HG03039 (cell line): ENCODE measurements at regions not wholly inside any gene's neighbourhood (a gene's known extent, or its start where the extent isn't known, plus 50 kb on each side); places are given as distances from the start of the nearest gene placed in this dataset.
"Not testable (repeated sequence)": the region's sequence is repeated elsewhere in the genome, so short reads cannot be mapped to it uniquely, and the experiment has no call there.

ENCODE experiments used
- ATAC-seq: cut with Tn5 transposase; IDR thresholded peaks from one replicate; pipeline ENCODE4 v1.9.1; 2021; ENCODE audit warnings: mild to moderate bottlenecking, moderate library complexity; ENCODE audit not compliant: unreplicated experiment

GRCh38 chr15:69597061-69597592 lies 144.5 kb downstream of the RPLP1 start:
- no peak for ATAC-seq

GRCh38 chr15:69599271-69599670 lies 146.7 kb downstream of the RPLP1 start:
- no peak for ATAC-seq

GRCh38 chr15:69600556-69601085 lies 148.0 kb downstream of the RPLP1 start:
- ATAC-seq: no peak

- ATAC-seq: no peak
These were observed 149.3 kb downstream of the RPLP1 start for GRCh38 chr15:69601711-69602504.

DNA sequence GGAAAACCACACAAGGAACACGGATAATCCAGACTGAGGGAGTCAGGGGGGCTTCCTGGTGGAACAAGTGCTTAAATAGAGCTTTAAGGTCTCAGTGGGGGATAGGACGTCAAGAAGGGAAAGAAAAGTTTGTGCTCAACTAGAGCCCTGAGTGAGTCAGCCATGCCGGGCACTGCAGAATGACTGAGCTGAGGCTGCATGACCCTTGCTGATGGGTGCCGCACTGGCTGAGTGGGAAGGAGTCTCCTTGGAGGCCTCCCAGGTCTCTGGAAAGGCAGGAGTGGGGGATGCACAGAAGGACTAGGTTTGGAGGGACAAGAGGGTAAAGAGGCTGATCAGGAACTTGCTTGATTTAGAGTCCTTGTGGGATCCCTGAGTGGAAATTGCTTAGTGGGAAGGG lies 150.3 kb downstream of the RPLP1 start:
- ATAC-seq: no peak

- ATAC-seq: no peak
These were observed 150.9 kb downstream of the RPLP1 start for GRCh38 chr15:69603369-69604071.

- no peak for ATAC-seq
These were observed 151.4 kb downstream of the RPLP1 start for GRCh38 chr15:69604072-69604411.

GRCh38 chr15:69606144-69606543 lies 153.5 kb downstream of the RPLP1 start:
- ATAC-seq: no peak

DNA sequence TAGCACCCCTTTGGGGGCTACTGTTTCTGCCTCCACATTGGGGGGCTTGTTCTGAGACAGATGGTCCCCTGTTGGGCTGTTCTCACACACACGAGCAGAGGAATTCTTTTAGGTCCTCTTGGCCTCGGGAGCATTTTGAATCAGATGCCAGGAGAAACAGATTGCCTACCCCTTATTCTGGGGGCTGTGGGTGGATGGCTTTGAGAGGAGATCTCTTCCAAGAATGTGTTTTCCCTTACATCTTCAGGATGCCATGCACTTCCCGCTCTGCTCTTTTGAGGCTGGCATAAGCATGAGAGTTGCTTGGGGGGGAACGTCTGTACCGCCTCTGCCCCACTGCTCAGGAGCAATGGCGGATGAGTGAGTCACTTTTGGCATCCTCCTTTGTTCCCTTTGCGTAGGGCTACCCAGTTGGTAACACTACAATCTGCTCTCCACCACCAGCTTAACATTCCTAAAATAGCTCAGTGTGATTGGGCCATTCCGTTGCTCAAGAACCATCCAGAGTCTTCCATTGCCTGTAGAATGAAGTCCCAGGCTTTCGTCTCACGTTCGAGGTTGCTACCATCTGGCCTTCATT lies 154.4 kb downstream of the RPLP1 start:
- no peak for ATAC-seq

- ATAC-seq: no peak
These were observed 156.0 kb downstream of the RPLP1 start for GRCh38 chr15:69608661-69609060.

DNA sequence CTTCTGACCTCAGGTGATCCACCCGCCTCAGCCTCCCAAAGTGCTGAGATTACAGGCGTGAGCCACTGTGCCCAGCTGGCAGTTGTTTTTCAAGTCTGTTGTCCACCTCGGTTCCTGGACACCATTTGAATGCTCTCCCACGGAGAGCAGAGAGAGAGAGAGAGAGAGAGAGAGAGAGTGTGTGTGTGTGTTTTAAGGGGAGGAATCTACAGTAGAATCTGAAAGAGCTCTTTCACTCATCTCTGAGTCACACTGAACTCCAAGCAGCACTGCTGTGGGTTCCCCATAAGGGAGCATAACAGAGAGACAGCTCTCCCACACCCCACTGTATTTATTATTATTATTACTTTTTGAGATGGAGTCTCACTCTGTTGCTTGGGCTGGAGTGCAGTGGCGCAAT lies 156.6 kb downstream of the RPLP1 start:
- no peak for ATAC-seq

GRCh38 chr15:69609776-69610175 lies 157.2 kb downstream of the RPLP1 start:
- no peak for ATAC-seq

DNA sequence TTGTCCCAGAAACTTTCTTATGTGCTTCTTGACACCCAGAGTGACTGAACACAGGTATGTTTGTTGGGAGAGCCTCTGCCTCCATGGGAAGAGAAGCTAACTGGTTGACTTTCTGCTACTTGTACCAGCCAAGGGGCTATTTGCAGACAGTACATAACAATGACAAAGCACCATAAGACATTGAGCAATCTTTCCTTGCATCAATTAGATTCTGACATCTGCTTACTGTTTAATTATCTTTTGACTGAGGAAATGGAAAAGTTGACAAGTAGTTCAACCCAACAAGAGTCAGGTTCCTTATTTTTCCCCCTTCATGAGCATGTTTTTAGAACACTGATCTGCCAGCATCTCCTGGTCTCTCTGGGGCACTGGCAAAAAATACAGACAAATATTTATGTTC lies 157.7 kb downstream of the RPLP1 start:
- ATAC-seq: no peak

GRCh38 chr15:69610858-69611257 lies 158.2 kb downstream of the RPLP1 start:
- ATAC-seq: no peak

DNA sequence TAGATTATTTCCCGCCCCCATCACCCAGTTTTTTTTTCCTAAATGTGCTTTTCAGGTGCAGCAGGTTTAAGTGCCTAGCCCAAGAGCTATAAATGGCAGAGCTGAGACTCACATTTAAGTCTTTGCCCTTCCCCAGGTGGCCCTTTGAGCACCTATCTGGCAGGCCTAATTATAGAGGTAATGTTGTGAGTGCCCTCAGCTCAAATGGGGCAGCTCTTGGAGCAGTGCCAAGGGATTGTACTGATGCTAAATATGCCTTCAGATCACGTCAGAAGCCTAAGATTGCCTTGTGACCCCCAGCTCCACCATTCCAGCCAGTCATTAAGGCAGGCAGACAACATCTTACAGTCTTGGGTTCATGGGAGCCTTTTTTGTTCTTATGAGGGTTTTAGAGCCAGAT lies 159.5 kb downstream of the RPLP1 start:
- ATAC-seq: no peak

DNA sequence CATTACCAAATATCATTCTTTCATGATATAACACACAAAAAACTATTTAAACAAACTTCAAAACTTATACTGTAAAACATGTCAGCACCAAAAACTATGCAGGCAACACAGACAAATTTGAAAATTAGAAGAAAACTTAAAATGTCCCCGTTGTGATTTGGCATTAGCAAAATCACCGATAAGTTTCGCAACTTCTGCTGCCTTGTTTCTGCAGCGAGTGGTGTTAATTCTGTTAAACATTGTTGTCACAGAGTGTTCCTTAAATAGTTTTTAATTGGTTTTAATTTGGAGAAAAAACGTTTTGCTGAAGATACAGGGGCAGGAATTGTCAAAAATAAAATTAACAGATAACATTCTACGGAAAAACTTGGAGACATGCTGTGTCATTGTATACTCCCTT lies 160.6 kb downstream of the RPLP1 start:
- no peak for ATAC-seq

DNA sequence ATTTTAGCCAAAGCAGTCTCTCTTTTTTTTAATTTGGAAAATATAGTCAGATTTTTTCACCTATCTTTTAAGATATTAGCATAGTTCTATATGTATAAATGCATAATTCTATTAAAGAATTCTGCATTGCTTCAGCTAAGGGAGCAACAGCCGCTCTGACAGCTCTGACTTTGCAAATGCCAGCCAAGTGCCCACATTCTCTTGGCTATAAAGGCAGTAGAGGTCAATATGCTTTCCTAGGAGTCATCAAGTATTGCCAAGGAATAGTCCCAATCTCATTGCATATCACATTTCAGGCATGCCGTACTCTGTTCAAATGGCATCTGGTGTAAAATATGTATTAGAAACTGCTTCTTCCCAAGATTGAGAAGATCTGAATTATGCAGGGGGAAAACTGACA lies 161.4 kb downstream of the RPLP1 start:
- no peak for ATAC-seq

DNA sequence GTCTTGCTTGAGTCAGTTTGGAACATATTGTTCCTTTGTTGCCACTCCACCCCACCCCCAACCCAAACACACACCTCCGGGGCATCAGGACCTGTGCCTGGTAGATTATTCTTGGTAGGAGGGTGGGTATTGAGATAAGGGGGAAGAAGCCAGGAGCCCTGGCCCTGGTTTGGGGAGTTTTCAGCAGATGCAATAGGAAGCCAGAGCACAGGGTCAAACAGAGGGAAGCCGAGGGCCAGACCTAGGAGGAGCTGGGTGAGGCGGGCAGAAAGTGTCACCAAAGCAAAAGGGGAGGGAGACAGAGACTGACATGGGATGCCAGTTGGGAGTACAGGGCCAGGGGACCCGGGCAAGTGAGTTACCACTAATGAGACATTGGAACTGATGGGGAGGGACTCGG lies 163.1 kb downstream of the RPLP1 start:
- ATAC-seq: no peak

- ATAC-seq: no peak
These were observed 163.9 kb downstream of the RPLP1 start for GRCh38 chr15:69616558-69616957.

GRCh38 chr15:69617144-69617543 lies 164.5 kb downstream of the RPLP1 start:
- not testable (repeated sequence) for ATAC-seq

- ATAC-seq: no peak
These were observed 171.0 kb downstream of the RPLP1 start for GRCh38 chr15:69623392-69624154.
